GM12878 (cell line): ENCODE measurements at regions not wholly inside any gene's neighbourhood (a gene's known extent, or its start where the extent isn't known, plus 50 kb on each side); places are given as distances from the start of the nearest gene placed in this dataset.

Experiments used
- CBX5 ChIP-seq: sonication (generic); IDR thresholded peaks from 2 replicates; pipeline ENCODE4 v1.6.1; 2016; ENCODE audit warnings: low read depth, moderate library complexity, mild to moderate bottlenecking, inconsistent platforms
- CEBPB ChIP-seq, 2 experiments: fragments of 150-350 bp in 1 of 2; IDR thresholded peaks; 2 replicates each; pipeline ENCODE4 v1.6.1; 2012 to 2014; ENCODE audit warnings: low read depth in 2 of 2, low read length in 2 of 2, borderline replicate concordance in 1 of 2, inconsistent platforms in 1 of 2
- CTCF ChIP-seq, 3 experiments: IDR thresholded peaks in 2 of 3; conservative IDR thresholded peaks in 1 of 3; 2 replicates each; pipeline ENCODE4 v1.5.1; 2011; ENCODE audit warnings: low read depth in 3 of 3, low read length in 3 of 3, mild to moderate bottlenecking in 3 of 3, control low read depth in 2 of 3, moderate library complexity in 2 of 3, inconsistent platforms in 1 of 3, mixed read lengths in 1 of 3; ENCODE audit not compliant: control insufficient read depth in 2 of 3, insufficient read depth in 1 of 3; ENCODE audit errors: extremely low read depth in 1 of 3
- GABPA ChIP-seq: IDR thresholded peaks from 2 replicates; pipeline ENCODE4 v1.6.1; 2014; ENCODE audit warnings: antibody characterized with exemption, low read depth, mild to moderate bottlenecking, inconsistent platforms
- NKRF ChIP-seq: fragments of 450-650 bp; conservative IDR thresholded peaks from 2 replicates; pipeline ENCODE4 v1.6.1; 2017; ENCODE audit warnings: mild to moderate bottlenecking, moderate library complexity
- POU2F2 ChIP-seq: IDR thresholded peaks from 3 replicates; pipeline ENCODE4 v1.6.1; 2011; ENCODE audit warnings: low read depth, mild to moderate bottlenecking, low read length, borderline replicate concordance
- SIN3A ChIP-seq: IDR thresholded peaks from 2 replicates; pipeline ENCODE4 v1.6.1; 2012; ENCODE audit warnings: low read depth, low read length, improper control_type of control experiment
- SP1 ChIP-seq: IDR thresholded peaks from one replicate; pipeline ENCODE4 v1.6.1; 2011; ENCODE audit warnings: low read depth, low read length
- SPI1 ChIP-seq: IDR thresholded peaks from 2 replicates; pipeline ENCODE4 v1.6.1; 2011; ENCODE audit warnings: low read depth, mild to moderate bottlenecking, low read length, moderate library complexity, borderline replicate concordance; ENCODE audit not compliant: insufficient read depth
- TAF1 ChIP-seq: IDR thresholded peaks from 2 replicates; pipeline ENCODE4 v1.6.1; 2011; ENCODE audit warnings: mild to moderate bottlenecking, low read depth, low read length, borderline replicate concordance
- USF2 ChIP-seq: IDR thresholded peaks from 2 replicates; pipeline ENCODE4 v1.6.1; 2011; ENCODE audit warnings: low read depth, low read length, improper control_type of control experiment, borderline replicate concordance
- YY1 ChIP-seq: IDR thresholded peaks from 2 replicates; pipeline ENCODE4 v1.6.1; 2011; ENCODE audit warnings: low read depth, mild to moderate bottlenecking, low read length
- ZBTB11 ChIP-seq: fragments of 450-650 bp; formaldehyde crosslinking; IDR thresholded peaks from 2 replicates; pipeline ENCODE4 v1.5.0; 2022; ENCODE audit warnings: mild to moderate bottlenecking, missing genetic modification characterization
- ZNF274 ChIP-seq: IDR thresholded peaks from one replicate; pipeline ENCODE4 v1.8.0; 2011; ENCODE audit not compliant: insufficient read length, insufficient read depth

GRCh38 chr16:18049547-18050133, 286.9 kb downstream of the NPIPA8 start:
- TF ChIP-seq POU2F2 = no peak
- no peak for TF ChIP-seq SP1
- TF ChIP-seq ZBTB11 (CRISPR knock-in tag) = no peak
- TF ChIP-seq USF2 = no peak
- TF ChIP-seq GABPA = no peak
- TF ChIP-seq CEBPB (IDR thresholded peaks at IDR 0.05; ENCODE audit: borderline replicate concordance in 1 of 2, low read depth in 2 of 2, low read length in 2 of 2) = no peak
- no peak for TF ChIP-seq CTCF (IDR thresholded peaks at IDR 0.05 in 2 of 3, conservative IDR thresholded peaks at IDR 0.05 in 1 of 3; ENCODE audit: control insufficient read depth in 2 of 3, extremely low read depth in 1 of 3, insufficient read depth in 1 of 3, low read depth in 3 of 3, low read length in 3 of 3)
- TF ChIP-seq SIN3A = no peak
- TF ChIP-seq SPI1 = no peak
- TF ChIP-seq ZNF274 = no peak
- no peak for TF ChIP-seq YY1
- no peak for TF ChIP-seq TAF1
- TF ChIP-seq NKRF = no peak
- TF ChIP-seq CBX5 = no peak
